ENCODE measurements at regions not wholly inside any gene's neighbourhood (a gene's known extent, or its start where the extent isn't known, plus 50 kb on each side); places are given as distances from the start of the nearest gene placed in this dataset.

- TF ChIP-seq CTCF (conservative IDR thresholded peaks at IDR 0.05; ENCODE audit: low read depth, low read length), result no peak
- no peak for TF ChIP-seq EZH2 (IDR thresholded peaks at IDR 0.05; ENCODE audit: borderline replicate concordance, low read depth, low read length, poor library complexity, severe bottlenecking)
These were observed 1204.2 kb downstream of the PCDH18 start for GRCh38 chr4:136328131-136328530.

All from A673 (cell line).